AML-193 (cell line): ENCODE measurements at regions not wholly inside any gene's neighbourhood (a gene's known extent, or its start where the extent isn't known, plus 50 kb on each side); places are given as distances from the start of the nearest gene placed in this dataset.
A peak's percentile ranks its signal among the peaks of the same experiment; 100 is the strongest.

Experiments used
- DNase-seq, 2 experiments: peaks; one replicate each; lab custom pipeline; 2025; lab: John Stamatoyannopoulos, UW

GRCh38 chr9:551986-552929 is 289.2 kb upstream of the DMRT1 start:
- no peak for DNase-seq

GRCh38 chr9:555493-555892 is 286.0 kb upstream of the DMRT1 start:
- DNase-seq: no peak

- no peak for DNase-seq
These were observed 285.3 kb upstream of the DMRT1 start for GRCh38 chr9:556199-556598.

- no peak for DNase-seq
These were observed 284.8 kb upstream of the DMRT1 start for GRCh38 chr9:556675-557074.

GRCh38 chr9:557601-558201 is 283.8 kb upstream of the DMRT1 start:
- no peak for DNase-seq

- no peak for DNase-seq
These were observed 280.1 kb upstream of the DMRT1 start for GRCh38 chr9:561427-561826.

- DNase-seq: no peak
These were observed 278.3 kb upstream of the DMRT1 start for GRCh38 chr9:563200-563599.

GRCh38 chr9:565528-565927 is 276.0 kb upstream of the DMRT1 start:
- DNase-seq: no peak

GRCh38 chr9:567128-567746 is 274.3 kb upstream of the DMRT1 start:
- no peak for DNase-seq

GRCh38 chr9:567747-568305 is 273.7 kb upstream of the DMRT1 start:
- no peak for DNase-seq

- no peak for DNase-seq
These were observed 272.2 kb upstream of the DMRT1 start for GRCh38 chr9:569296-569695.

- DNase-seq: no peak
These were observed 271.3 kb upstream of the DMRT1 start for GRCh38 chr9:570187-570586.

- no peak for DNase-seq
These were observed 270.4 kb upstream of the DMRT1 start for GRCh38 chr9:571066-571465.

GRCh38 chr9:571741-572140 is 269.8 kb upstream of the DMRT1 start:
- DNase-seq: no peak

GRCh38 chr9:573691-574410 is 267.6 kb upstream of the DMRT1 start:
- no peak for DNase-seq

- no peak for DNase-seq
These were observed 266.4 kb upstream of the DMRT1 start for GRCh38 chr9:575139-575538.

GRCh38 chr9:580652-581342 is 260.7 kb upstream of the DMRT1 start:
- no peak for DNase-seq

- peak in 1 of 2 experiments; percentile 5 for DNase-seq
These were observed 259.6 kb upstream of the DMRT1 start for GRCh38 chr9:581673-582497.

- no peak for DNase-seq
These were observed 258.7 kb upstream of the DMRT1 start for GRCh38 chr9:582775-583174.

GRCh38 chr9:587527-587926 is 254.0 kb upstream of the DMRT1 start:
- no peak for DNase-seq

- no peak for DNase-seq
These were observed 252.5 kb upstream of the DMRT1 start for GRCh38 chr9:588981-589380.
